ENCODE measurements at regions not wholly inside any gene's neighbourhood (a gene's known extent, or its start where the extent isn't known, plus 50 kb on each side); places are given as distances from the start of the nearest gene placed in this dataset.
"Not testable (repeated sequence)": the region's sequence is repeated elsewhere in the genome, so short reads cannot be mapped to it uniquely, and the experiment has no call there.

DNA sequence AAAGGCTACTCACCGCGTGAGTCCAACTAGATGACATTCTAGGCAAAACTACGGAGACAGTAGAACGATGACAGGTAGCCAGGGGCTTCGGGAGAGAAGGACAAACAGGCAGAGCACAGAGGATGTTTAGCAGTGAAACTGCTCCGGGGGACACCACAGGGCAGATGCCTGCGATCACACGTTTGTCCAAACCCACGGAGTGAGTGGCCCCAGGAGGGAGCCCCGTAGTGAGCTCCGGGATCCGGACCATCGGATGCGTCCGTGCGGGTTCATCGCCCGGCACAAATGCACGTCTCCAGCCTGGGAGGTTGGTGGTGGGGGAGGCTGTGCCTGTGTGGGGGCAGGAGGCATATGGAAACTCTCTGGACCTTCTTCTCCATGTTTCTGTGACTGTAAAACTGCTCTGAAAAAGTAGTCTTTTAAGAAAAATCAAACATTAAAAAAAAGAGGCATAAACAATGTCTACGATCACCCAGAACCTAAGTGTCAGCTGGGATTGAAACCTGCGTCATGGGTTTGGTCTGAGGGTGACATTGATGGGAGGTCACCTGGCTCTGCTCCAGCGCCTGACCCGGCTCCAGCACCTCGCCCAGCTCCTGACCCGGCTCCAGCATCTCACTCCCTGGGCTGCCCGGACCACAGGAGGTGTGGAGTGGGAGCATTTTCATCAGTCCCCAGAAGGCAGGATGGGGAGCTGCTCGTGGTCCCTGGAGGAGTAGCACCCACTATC is 83.0 kb upstream of the CTDP1 start:
- no peak for DNase-seq

DNA sequence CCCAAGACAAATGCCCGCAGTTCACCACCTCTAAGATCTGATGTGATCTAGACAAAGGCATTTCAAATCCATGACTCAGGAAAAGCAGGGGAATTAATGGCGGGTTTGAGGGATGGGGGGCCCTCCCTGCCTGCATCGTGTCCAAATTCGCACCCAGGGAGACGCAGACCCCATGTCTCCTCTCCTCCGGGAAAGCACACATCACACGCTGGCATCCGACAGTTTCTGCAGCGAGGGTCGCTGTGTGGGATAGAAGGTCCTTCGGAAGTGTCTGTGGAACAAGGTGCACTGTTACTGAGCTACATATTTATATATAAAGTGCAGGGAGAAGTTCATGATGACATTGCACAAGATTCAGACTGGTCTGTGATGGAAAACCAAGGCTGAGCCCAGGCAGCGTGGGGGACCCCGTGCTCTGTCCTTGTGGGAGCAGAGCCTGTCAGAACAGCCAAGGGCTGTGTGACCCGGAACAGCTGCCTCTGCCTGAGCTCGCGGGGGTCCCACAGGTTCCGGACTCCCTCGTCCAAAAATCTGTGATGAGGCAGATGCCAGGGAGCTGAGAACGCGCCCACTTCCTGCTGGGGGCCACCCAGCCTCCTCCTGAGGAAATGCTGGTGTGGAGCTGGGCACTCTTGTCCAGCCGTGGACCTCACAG is 82.3 kb upstream of the CTDP1 start:
- no peak for DNase-seq

DNA sequence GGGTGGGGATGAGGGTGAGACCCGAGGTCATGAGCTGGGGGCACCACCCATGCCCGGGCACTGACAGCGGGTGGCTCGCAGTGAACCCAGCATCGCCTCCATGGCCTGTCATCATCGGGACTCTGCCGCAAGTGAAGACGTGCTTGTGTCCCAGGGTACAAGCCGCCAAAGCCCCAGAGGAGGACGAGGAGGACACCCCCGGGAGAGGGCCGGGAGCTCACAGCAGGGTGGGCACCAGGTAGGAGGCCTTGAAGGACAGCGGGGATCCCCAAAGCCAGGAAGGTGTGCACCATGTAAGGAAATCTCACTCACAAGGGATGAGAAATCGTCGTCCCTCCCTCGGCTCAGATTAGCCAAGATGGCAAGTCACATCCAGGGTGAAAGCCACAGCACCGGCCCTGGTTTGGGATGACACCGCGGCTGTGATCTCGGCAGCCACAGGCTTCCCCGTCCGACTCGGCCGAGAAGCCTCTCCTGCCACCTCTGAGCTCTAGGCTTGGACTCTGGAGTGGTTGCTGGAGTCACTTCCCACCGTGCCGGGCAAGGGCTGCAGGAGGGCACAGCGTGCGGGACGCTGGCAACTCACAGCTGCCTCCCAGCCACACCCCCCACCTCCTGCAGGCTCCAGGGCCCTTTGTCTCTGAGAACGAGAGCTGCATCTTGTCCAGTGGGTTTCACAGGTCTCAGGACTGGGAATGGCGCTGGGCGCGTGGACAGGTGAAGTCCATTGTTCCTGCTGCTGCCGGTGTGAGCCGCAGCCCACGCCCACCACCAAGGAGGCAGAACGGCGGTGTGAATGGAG is 81.6 kb upstream of the CTDP1 start:
- no peak for DNase-seq

DNA sequence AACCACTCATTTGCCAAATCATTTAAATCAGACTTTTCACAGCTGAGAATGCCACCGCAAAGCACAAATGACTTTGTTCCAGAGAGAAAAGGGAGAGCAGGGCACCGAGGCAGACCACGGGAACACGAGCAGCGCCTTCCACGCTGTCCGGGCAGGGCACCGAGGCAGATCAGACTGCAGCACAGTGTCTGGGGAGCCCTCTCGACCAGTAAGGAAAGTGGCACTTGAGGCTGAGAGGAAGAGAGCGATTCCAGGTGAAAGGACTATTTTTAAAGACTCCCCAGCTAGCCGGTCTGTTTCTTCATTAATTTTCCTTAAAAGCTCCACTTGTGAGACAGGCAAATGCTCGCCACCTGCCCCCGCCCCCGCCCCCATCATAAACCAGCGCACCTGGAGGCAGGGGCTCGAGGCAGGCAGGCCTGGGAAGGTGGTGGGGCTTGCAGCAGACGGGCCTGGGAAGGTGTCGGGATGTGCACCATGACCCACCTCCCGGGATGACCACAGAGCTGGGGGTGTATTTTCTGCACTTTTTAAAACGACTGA is 80.9 kb upstream of the CTDP1 start:
- no peak for DNase-seq

DNA sequence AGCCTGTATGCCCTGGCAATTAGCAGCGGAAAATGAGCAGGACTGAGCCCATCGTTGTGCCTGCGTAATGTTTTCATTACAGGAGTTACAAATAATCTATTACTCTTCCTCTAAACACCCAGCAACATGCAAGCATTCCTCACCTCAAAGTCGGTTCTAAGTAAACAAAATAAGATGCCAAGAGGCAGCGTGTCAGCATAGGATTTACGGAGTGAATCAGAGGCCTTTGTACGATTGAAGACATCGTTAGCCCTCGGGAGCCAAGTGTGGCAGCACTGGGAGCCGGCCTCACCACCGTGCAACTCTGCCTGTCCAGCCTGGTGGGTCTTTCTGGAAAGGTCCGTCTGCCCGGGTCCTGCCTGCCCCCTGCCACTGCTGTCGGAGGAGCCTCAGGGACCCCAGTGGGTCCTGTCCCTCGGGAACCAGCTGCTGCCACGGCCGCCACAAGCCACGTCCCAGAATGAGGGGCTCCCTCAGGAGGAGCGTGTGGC is 80.1 kb upstream of the CTDP1 start:
- DNase-seq = no peak

DNA sequence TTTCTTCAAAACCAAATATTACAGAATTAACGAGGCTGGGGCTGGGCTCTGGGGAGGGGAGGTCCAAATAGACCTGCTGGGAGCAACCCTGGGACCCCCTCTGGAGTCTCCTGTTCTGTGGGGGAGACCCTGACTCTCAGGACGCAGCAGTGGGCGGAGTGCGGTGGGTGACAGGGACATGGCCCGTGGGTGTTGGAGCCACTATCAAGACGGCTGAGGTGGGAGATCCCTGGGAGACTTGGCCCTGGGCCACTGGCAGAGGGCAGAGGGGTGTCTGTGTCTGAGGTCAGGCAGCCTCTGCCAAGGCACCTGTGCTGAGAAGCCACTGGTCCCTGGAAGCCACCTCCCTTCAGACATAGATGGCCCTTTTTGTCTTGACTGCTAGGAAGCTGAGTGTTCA is 79.5 kb upstream of the CTDP1 start:
- no peak for DNase-seq

DNA sequence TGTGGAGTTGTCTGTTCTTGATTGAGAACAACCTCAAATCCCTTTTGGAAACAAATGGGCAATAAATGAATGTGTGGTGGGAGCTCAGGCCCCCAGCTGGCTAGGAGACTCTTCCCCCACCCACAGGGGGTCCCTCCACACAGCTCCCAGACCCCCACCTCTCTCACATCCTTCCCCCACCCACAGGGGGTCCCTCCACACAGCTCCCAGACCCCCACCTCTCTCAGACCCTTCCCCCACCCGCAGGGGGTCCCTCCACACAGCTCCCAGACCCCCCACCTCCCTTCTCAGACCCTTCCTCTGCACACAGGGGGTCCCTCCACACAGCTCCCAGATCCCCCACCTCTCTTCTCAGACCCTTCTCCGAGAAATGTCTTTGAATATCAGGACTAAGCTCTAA is 79.0 kb upstream of the CTDP1 start:
- DNase-seq = no peak

DNA sequence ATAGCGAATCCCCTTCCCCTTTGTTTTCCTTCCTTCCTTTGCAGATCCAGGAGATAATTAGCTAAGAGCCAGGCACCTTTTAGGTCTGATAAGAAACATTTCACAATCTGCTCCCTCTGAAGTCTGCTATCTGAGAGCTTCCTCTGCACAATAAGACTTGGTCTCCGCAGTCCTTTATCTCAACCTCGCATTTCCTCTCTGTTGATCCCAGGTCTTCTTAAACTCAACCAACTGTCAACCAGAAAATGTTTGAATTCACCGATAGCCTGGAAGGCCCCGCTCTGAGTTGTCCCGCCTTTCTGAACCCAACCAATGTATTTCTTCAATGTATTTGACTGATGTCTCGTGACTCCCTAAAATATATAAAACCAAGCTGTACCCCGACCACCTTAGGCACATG is 78.4 kb upstream of the CTDP1 start:
- no peak for DNase-seq

DNA sequence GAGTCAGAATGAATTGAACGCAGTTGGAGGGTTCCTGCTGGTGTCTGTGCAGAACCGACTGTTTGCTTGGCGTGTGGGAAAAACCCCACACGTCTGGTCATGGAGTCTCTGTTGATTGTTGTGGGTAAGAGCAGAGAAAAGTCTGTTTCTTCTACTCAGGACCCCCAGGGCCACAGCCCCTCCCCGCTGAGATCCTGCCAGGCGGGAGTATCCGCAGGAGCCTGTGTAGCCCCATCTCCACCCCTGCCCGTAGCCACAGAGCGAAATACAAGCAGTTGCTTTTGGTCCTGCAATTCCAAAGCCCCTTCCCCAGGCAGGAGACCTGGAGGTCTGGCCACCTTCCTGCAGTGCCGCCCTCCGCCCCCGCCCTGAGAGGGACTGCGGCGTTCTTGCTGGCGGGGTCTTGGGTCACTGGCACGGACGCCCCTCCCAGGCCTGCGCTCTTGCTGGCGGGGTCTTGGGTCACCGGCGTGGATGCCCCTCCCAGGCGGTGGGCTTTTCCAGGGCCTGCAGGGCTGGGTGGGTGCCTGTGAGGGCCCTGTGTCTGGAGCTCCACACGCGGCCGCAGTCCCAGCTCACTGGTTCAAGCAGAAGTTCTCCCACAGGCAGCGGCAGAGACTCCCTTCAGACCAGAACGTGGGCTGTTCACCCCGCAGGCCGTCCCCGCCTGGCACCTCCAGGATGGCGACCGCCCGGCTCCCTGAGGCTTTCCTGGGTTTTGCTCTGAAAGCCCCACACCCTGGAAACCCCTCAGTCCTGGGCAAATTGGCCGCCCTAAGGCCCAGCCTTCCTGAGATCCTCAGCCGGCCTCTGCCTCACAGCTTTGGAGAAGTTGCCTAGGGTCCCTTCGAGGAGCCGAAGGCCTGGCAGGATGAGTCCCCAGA is 76.0 kb upstream of the CTDP1 start:
- no peak for DNase-seq

DNA sequence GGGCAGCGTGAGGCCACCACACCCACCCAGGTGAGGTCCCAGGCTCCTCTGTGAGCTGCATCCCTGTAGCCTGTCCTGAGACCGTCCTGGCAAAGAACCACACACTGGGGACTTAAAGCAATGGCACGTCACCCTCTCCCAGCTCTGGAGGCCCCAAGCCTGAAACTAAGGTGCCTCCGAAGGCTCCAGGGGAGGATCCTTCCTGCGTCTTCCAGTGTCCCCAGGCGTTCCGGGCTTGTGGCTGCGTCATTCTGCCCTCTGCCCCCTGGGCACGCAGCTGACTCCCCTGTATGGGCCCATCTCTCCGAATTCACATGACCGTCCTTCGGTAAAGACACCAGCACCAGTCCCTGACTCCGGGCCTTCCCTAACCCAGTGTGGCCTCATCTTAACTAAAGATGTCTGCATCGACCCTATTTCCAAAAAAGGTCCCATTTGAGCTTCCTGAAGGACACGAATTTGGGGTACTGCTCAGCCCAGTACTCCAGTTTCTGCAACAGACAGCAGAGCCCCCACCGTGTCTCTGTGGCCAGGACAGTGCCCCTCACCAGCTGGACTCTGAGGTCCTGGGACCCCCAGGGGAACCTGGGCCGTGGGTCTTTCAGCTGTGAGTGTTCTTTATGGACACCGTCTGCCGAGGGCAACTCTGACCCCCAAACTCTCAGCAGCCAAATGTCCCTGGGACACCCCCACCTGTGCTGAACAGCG is 75.2 kb upstream of the CTDP1 start:
- no peak for DNase-seq

DNA sequence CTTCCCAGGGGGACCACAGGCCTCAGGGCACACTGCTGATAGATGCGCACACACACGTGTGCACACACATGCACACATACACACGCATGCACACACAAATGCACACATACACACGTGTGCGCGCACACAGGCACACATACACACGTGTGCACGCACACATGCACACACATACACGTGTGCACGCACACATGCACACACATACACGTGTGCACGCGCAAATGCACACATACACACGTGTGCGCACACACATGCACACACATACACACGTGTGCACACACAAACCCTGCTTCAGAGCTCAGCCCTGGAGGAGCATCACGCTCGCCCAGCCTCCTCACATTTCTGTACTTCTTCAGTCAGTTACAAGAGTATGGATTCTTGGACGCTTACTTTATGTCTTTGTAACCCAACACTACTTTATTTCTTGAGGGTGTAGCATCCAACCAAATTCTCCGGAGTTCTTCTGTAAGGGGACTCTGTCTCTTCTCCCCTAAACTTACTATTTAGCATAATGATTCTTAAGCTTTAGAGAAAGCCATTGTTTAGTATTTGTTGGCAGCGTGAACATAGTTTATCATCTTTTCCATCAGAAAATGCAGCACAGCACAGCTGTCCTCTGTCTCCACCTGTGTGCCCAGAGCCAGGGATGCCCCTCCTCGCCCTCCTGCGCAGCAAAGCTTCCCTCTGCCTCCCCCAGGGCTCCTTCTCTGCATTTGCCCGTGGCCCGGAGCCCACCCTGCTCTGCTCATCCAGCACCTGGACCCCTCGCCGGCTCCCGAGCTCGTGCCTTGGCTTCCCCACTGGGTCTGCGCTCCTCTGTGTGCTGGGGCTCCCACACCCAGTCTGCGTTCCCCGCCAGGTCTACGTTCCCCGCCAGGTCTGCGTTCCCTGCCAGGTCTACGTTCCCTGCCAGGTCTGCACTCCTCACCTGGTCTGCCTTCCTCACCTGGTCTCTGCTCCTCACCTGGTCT is 74.4 kb upstream of the CTDP1 start:
- DNase-seq = no peak

DNA sequence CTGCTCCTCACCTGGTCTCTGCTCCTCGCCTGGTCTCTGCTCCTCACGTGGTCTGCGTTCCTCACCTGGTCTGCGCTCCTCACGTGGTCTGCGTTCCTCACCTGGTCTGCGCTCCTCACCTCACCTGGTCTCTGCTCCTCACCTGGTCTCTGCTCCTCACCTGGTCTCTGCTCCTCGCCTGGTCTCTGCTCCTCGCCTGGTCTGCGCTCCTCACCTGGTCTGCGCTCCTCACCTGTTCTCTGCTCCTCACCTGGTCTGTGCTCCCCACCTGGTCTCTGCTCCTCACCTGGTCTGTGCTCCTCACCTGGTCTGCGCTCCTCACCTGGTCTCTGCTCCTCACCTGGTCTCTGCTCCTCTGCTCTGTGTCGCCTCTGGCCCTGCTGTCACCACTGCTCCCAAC is 73.5 kb upstream of the CTDP1 start:
- DNase-seq = not testable (repeated sequence)

DNA sequence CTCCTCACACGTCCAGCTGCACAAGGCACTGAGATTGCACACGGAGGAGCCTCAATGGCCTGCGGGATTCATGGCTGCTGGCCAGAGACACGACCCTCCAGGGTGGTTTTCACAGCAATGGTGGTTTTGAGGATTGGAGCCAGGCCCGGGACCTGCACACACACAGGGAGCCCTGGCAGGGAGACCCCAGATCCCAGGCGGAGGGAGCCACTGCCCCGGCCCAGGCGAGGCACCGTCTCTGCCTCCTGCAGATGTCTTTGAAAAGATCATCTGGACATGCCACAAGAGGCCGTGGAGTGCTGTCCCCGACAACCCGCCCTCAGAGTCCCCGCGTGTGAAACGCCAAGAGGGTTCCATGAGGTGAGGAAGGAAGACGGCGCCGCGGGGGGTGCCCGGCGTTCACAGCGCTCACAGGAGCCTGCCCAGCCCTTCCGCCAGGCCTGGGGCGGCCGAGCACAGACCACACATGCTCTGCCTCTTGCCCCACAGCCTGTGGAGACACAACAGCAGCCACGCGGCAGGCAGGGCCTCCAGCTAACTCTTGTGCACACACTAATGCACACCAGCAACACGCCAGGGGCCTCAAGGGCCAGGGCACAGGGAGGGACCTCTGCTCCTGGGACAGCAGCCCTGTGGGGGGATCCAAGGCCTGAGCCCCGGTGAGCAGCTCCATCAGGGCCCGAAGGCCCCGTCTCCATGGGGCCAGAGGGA is 72.8 kb upstream of the CTDP1 start:
- no peak for DNase-seq

DNA sequence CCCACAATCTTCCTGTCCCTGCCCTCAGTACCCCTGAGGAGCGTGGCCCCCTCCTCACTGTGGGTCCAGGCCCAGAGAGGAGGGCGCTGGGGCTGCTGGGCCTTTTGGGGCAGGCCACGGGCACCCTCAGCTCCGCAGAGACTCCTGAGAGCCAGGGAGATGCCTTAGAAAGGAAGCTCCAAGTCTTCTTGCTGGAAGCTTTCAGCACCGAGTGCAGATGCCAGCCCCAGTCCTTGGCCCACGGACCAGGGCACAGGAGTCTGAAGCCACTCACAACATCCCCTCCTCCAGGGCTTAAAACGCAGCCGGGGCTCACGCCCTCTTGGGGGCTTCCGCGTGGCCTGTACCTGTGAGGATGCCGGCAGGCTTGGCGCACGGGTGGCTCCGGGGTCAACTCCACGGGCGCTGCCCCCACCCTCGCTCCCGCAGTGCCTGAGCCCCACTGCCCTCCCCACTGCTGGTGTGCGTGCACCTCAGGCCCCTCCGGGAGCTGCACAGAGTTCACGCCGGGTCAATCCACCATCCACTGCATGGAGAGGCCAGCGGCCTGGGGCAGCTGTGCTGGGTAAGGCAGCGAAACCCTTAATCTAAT is 72.1 kb upstream of the CTDP1 start:
- no peak for DNase-seq

DNA sequence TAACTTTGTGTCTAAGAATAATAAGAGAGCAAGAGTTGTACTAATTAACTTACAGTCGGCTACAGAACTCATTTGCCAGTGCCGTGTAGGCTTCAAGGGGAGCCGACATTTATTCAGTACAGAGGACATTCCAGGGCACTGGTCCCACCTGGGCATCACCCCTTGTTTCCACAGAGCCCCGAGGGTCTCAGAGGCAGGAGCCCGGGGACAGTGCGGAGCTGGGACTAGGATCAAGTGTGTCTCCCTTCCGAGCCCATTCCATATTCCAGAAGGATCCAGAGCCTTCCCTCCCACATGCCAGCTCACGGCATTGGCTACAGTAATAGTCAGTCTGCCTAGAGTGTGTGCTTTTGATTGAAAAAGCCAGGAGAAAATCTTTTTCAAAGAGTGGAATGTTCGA is 71.5 kb upstream of the CTDP1 start:
- DNase-seq = no peak

DNA sequence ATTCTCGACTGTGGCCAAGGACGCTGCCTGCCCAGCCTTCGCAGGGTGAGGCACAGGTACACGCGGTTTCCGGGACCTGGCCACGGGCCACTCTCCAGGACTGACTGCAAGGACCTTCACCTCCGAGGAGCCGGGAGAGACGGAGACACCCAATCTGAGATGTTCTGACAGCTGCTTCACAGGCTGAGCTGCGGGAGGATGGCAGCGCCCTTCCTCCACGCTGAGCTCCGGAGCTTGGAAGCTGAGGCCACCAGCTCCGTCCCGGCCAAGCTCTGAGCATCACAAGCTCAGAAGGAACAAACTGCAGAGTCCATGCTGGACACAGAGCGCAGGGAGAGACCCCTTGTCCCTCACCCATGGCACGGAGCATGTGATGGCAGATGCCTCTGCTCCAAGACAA is 71.1 kb upstream of the CTDP1 start:
- DNase-seq = no peak

DNA sequence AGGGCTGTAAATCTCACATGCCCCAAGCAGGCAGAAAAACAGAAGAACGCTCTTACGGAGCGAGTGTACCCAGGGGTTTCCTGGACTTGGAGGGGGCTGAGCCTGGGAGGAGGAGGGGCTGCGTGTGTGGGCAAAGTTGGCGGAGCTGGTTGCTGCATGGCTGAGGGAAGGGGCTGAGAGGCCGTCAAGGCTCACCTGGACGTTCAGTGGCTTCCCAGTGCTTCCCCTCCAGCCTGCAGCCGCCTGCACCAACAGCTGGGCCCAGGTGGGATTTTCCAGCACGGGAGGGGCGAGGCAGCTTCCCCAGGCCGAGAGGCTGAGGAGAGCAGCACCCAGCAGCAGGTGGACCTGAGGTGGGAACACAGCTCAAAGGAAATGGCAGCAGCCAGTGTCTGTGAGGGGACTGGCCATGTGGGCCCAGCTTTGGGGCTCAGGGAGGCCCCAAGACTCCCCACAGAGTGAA is 70.6 kb upstream of the CTDP1 start:
- no peak for DNase-seq

DNA sequence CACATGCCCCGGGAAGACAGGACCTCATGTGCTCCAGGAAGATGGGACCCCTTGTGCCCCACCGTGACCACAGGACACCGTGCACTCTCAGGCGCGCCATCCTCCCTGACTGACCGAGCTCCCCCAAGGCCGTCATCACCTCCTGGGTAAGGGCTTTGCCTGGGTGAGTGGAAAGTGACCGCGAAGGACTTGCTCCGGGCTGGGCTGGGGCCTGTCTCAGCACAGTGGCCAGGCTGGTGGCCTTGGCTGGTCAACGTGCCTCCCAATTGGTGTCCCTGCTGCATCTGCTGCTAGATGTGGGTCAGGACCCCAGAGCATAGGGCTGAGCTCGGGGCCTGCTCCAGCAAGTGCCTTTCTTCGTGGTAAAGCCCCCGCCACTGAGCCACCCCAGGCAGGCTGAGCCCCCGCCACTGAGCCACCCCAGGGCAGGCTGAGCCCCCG is 69.7 kb upstream of the CTDP1 start:
- DNase-seq = no peak

DNA sequence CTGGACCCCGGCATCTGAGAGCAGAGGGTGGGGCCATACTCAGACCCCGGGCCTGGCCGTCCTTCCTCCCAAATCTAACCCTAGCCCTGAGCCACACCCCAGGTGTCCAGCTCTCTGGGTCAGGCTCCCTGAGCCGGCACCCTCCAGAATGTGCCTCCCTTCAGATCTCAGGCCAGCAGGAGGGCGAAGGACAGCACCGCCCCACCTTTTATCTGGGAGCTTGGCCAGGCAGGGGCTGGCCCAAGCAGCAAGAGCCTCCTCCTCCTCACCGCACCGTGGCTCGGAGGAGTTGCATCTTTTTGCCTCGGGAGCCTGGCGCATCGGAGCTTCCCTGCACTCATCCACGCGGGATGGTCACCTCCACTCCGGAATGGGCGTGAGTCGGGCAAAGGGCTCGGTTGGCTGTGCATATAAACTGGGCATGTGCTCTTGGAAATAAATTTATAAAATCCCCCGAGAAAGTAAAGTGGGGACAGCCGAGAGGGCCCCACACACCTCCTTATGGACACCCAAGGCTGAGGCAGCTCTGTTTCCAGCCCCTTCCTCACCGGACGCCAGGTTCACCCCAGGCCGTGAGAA is 69.1 kb upstream of the CTDP1 start:
- DNase-seq = no peak

Measured in stimulated activated CD4-positive, alpha-beta T cell treated with anti-CD3 and anti-CD28 coated beads, Interleukin-15, amount 100 ng/mL, for 24 hours (primary cell).